ENCODE measurements at regions not wholly inside any gene's neighbourhood (a gene's known extent, or its start where the extent isn't known, plus 50 kb on each side); places are given as distances from the start of the nearest gene placed in this dataset.

DNA sequence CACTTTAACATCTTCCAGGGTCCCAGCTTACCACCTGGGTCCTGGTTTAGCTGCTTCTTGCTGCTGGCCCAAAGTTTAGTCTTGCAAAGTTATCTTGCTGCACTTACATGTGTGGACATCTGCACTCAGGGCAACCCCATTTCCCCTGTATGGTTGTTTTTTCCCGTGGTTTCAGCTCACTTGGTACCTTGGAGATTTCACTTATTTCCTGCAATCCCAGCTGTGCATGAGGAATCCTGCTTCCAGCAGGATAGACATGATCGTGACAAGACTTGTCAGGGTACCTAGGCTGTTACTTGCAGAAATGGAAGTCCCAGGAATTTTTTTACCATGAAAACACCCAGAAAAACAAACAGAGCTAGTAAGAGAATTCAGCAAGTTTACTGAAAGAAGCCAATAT is 95.9 kb upstream of the LEP start:
- H3K4me1 ChIP-seq (ENCODE audit: control insufficient read depth, insufficient read depth, low read length): no peaks in the 10 kb centered on the region
- ATAC-seq: no peak
- H3K4me3 ChIP-seq (ENCODE audit: low read length): no peak overlapping the region
- 51% methylated on average over 2 of the region's 2 CpGs for WGBS
- no peaks in the 10 kb centered on the region for H3K27me3 ChIP-seq (ENCODE audit: control insufficient read depth, insufficient read depth)
- H3K9me3 ChIP-seq (ENCODE audit: control insufficient read depth, low read length): no peaks in the 10 kb centered on the region
- intact Hi-C loops (cut with DNase I): no loop called here
- no peak for DNase-seq
- no peak overlapping the region for H3K27ac ChIP-seq (ENCODE audit: low read length)

DNA sequence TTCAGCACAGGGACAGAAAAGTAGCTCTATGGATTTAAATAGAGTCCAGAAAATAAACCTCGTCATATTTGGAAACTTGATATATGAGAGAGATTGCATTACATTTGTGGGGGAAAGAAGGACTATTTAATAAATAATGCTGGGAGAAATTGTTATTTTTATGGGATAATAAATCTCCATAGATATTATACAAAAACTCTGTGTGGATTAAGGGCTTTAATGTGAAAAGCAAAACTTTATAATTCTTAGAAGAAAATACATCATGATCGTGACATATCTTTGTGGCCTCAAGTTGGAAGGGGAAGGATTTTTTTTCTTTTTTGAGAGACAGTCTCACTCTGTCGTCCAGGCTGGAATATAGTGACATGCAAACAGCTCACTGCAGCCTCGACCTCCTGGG is 95.0 kb upstream of the LEP start:
- DNase-seq (no peak), ATAC-seq (no peak)
- intact Hi-C loops (cut with DNase I): no loop called here
- H3K27ac ChIP-seq (ENCODE audit: low read length): no peak overlapping the region
- H3K4me1 ChIP-seq (ENCODE audit: control insufficient read depth, insufficient read depth, low read length): no peaks in the 10 kb centered on the region
- WGBS: 74% methylated on average over 4 of the region's 4 CpGs
- no peak overlapping the region for H3K4me3 ChIP-seq (ENCODE audit: low read length)
- no peaks in the 10 kb centered on the region for H3K9me3 ChIP-seq (ENCODE audit: control insufficient read depth, low read length)
- no peaks in the 10 kb centered on the region for H3K27me3 ChIP-seq (ENCODE audit: control insufficient read depth, insufficient read depth)

DNA sequence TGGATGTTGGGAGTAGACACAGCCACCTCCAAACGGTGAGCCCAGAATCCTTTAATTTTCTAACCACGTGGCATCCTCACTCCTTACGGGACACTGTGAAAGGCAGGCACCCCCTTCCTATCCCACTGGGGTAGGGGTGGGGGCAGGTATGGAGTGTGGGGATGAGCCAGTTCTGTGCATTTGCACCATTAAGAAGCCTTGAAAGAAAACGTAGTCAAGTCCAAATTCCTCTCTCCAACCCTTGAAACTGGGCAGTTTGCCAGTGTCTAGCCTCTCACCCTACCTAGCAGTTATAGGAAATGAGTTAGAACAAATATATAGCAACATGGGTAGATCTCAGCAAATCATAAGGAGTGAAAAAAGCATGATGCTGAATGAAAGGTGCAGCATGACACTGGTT is 92.4 kb upstream of the LEP start:
- WGBS: 48% methylated on average over 4 of the region's 4 CpGs
- intact Hi-C loops (cut with DNase I): no loop called here
- H3K4me1 ChIP-seq (ENCODE audit: control insufficient read depth, insufficient read depth, low read length): no peaks in the 10 kb centered on the region

DNA sequence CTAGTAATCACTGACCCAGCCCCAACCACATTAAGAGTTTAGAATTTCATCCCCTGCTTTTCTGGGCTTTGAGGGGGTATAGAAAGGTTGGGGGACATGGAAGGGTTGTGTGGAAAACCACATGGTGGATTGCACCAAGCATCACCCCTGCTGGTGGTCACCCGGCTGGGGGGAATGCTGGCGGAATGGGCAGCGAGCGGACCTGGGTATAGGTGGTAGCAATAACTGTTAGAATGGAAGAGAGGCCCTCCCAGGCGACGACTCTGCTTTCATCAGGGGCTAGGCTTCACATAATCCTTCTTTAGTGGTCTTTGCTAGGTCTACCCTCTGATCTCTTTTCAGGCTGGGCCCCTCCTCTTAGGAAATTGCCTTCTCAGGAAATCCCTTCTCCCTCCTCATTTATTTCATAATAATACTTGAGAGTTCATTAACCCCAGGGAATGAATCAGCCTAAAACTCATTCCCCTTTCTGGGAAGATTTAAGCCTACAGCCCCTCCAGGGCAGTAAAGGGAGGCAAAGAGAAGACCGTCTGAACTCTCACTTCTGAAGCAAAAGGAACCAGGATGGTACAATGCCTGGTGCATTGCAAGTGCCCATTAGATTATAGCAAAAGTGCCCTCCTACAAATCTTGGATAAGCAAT is 90.7 kb upstream of the LEP start:
- Histone ChIP-seq H3K9me3 (ENCODE audit: control insufficient read depth, low read length) (no peaks in the 10 kb centered on the region), H3K27me3 (ENCODE audit: control insufficient read depth, insufficient read depth) (no peaks in the 10 kb centered on the region), H3K4me3 (ENCODE audit: low read length) (no peak overlapping the region), H3K27ac (ENCODE audit: low read length) (no peak overlapping the region), H3K4me1 (ENCODE audit: control insufficient read depth, insufficient read depth, low read length) (no peaks in the 10 kb centered on the region)
- ATAC-seq: no peak
- 83% methylated on average over 7 of the region's 7 CpGs for WGBS
- intact Hi-C loops (cut with DNase I): no loop called here
- DNase-seq: no peak

More for the DNA sequence above, 92.4 kb upstream of the LEP start:
- Histone ChIP-seq H3K4me3 (ENCODE audit: low read length) (no peak overlapping the region), H3K27ac (ENCODE audit: low read length) (no peak overlapping the region), H3K9me3 (ENCODE audit: control insufficient read depth, low read length) (no peaks in the 10 kb centered on the region), H3K27me3 (ENCODE audit: control insufficient read depth, insufficient read depth) (no peaks in the 10 kb centered on the region)
- ATAC-seq (no peak), DNase-seq (no peak)

DNA sequence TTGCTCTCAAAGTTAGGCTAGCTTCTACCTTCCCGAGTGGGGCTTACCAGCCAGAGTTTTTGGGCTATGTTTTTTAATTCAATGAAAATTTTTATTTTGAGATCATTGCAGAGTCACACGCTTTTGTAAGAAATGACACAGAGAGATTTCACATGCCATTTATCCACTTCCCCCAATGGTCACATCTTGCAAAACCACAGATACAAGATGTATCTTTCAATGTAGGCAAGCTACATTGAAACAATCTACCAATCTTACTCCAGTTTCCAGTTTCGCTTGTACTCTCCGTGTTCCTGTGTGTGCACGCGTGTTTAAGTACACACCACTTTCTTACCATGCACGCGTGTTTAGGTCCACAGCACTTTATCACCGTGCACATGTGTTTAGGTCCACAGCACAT is 89.4 kb upstream of the LEP start:
- Histone ChIP-seq H3K9me3 (ENCODE audit: control insufficient read depth, low read length) (no peaks in the 10 kb centered on the region), H3K27me3 (ENCODE audit: control insufficient read depth, insufficient read depth) (no peaks in the 10 kb centered on the region), H3K4me3 (ENCODE audit: low read length) (no peak overlapping the region), H3K4me1 (ENCODE audit: control insufficient read depth, insufficient read depth, low read length) (no peaks in the 10 kb centered on the region), H3K27ac (ENCODE audit: low read length) (no peak overlapping the region)
- intact Hi-C loops (cut with DNase I): no loop called here
- ATAC-seq (no peak), DNase-seq (no peak)
- 88% methylated on average over 9 of the region's 9 CpGs for WGBS

DNA sequence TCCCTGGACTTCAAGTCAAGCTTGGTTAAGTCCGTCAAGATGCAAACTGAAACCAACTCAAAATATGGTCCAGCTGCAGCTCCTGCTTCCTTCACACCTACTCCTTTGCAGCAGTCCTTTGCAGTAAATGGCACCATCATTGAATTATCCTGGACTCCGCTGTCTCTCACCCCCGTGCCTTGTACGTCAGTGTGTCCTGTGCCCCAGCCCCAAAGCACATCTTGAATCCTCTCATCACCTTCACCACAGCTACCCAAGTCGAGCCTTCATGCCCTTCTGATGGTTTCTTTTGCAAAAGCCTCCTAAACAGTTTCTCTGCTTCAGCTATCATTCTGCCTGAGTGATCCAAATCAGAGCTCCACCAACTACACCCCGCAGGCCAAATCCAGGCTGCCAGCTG is 88.4 kb upstream of the LEP start:
- Histone ChIP-seq H3K4me1 (ENCODE audit: control insufficient read depth, insufficient read depth, low read length) (no peaks in the 10 kb centered on the region), H3K4me3 (ENCODE audit: low read length) (no peak overlapping the region), H3K27ac (ENCODE audit: low read length) (no peak overlapping the region), H3K9me3 (ENCODE audit: control insufficient read depth, low read length) (no peaks in the 10 kb centered on the region), H3K27me3 (ENCODE audit: control insufficient read depth, insufficient read depth) (no peaks in the 10 kb centered on the region)
- DNase-seq (no peak), ATAC-seq (no peak)
- 79% methylated on average over 6 of the region's 6 CpGs for WGBS
- intact Hi-C loops (cut with DNase I): no loop called here

DNA sequence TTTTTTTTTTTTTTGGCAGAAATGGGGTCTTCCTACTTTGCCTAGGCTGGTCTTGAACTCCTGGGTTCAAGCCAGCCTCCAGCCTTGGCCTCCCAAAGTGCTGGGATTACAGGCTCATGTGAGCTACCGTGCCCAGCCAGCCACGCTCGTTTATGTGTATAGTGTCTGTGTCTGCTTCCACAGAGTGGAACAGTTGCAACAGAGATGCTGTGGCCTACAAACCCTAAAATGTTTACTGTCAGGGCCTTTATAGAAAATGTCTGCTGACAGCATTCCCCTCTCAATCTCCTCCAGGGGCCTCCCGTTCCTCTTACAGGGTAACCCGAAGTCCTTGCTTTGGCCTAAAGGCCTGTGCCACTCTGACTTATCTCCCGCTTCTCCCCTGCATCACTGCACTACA is 87.6 kb upstream of the LEP start:
- intact Hi-C loops (cut with DNase I): no loop called here
- H3K4me1 ChIP-seq (ENCODE audit: control insufficient read depth, insufficient read depth, low read length): no peaks in the 10 kb centered on the region
- no peaks in the 10 kb centered on the region for H3K27me3 ChIP-seq (ENCODE audit: control insufficient read depth, insufficient read depth)
- H3K4me3 ChIP-seq (ENCODE audit: low read length): no peak overlapping the region
- DNase-seq (no peak), ATAC-seq (no peak)
- H3K27ac ChIP-seq (ENCODE audit: low read length): no peak overlapping the region
- no peaks in the 10 kb centered on the region for H3K9me3 ChIP-seq (ENCODE audit: control insufficient read depth, low read length)
- WGBS: 90% methylated on average over 6 of the region's 6 CpGs

DNA sequence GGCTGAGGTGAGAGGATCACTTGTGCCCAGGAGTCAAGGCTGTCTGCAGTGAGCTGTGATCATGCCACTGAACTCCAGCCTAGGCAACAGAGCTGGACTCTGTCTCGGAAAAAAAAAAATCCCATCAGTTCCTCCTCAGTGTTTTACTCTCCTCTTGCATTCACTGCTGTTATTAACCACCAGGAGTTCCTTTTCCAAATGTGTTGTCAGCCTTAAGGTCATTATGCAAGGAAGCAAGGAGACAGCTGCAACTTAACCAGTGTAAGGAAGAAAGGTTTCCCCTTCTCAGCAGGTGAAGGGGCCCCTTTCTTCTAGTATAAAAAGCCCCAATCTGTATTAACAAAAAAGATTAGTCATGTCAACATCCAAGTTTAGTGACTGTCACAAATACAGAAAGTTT is 86.6 kb upstream of the LEP start:
- 64% methylated on average over 1 of the region's 1 CpG for whole genome bisulfite sequencing
- intact Hi-C loops (cut with DNase I): no loop called here
- Histone ChIP-seq H3K27ac (ENCODE audit: low read length) (no peak overlapping the region), H3K4me1 (ENCODE audit: control insufficient read depth, insufficient read depth, low read length) (no peaks in the 10 kb centered on the region), H3K27me3 (ENCODE audit: control insufficient read depth, insufficient read depth) (no peaks in the 10 kb centered on the region), H3K9me3 (ENCODE audit: control insufficient read depth, low read length) (no peaks in the 10 kb centered on the region), H3K4me3 (ENCODE audit: low read length) (no peak overlapping the region)
- DNase-seq: no peak
- no peak for ATAC-seq

DNA sequence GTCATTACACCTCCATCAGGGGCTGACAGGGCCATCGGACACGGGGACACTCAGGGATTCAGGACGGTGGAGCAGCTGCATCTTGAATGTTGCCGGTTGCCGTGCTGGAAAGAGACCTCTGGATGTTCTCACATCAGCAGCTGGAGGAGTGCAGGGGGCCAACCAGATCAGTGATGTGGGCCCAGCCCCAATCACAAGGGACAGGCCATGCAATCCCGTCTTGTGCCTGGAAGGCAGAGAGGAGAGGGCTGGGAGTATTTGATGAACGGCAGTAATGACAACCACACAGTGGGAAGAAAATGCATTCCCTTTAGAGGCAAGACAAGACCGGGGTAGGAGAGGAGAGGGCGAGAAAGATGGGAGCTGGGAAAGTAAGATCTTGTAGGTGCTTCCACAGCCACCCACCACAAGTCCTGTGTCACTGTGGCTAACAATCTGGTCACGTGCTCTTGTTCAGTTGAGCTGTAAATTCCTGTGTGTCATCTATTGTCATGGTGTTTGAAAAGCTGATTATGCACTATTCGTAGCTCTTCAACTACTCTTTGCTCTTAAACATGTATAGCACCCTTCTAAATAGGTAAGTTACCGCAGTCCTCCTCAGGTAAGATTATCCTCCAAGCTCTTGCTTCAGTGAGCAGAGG is 85.9 kb upstream of the LEP start:
- DNase-seq (no peak), ATAC-seq (no peak)
- intact Hi-C loops (cut with DNase I): no loop called here
- WGBS: 48% methylated on average over 12 of the region's 12 CpGs
- Histone ChIP-seq H3K4me3 (ENCODE audit: low read length) (no peak overlapping the region), H3K27ac (ENCODE audit: low read length) (no peak overlapping the region), H3K4me1 (ENCODE audit: control insufficient read depth, insufficient read depth, low read length) (no peaks in the 10 kb centered on the region), H3K27me3 (ENCODE audit: control insufficient read depth, insufficient read depth) (no peaks in the 10 kb centered on the region), H3K9me3 (ENCODE audit: control insufficient read depth, low read length) (no peaks in the 10 kb centered on the region)

DNA sequence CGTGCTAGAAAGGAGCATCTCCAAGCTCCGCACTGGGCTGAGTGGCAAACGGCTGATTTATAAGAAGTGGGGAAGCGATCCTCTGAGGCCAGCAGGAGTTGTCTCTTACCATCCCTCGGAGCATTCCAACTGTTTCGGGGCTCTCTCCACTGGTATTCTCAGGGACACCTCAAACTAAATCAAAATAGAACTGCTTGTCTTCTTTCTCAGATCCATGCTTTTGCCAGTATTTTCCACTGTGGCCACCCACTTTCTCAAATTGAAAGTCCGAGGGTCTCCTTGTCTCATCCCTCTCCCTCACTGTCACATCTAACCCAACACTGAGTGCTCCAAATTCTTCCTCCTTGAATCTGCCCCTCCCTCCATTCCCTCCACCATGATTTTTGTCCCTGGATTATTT is 83.2 kb upstream of the LEP start:
- DNase-seq (no peak), ATAC-seq (no peak)
- Histone ChIP-seq H3K27me3 (ENCODE audit: control insufficient read depth, insufficient read depth) (no peaks in the 10 kb centered on the region), H3K4me3 (ENCODE audit: low read length) (no peak overlapping the region), H3K4me1 (ENCODE audit: control insufficient read depth, insufficient read depth, low read length) (no peaks in the 10 kb centered on the region), H3K9me3 (ENCODE audit: control insufficient read depth, low read length) (no peaks in the 10 kb centered on the region), H3K27ac (ENCODE audit: low read length) (no peak overlapping the region)
- intact Hi-C loops (cut with DNase I): no loop called here
- 68% methylated on average over 7 of the region's 7 CpGs for WGBS

DNA sequence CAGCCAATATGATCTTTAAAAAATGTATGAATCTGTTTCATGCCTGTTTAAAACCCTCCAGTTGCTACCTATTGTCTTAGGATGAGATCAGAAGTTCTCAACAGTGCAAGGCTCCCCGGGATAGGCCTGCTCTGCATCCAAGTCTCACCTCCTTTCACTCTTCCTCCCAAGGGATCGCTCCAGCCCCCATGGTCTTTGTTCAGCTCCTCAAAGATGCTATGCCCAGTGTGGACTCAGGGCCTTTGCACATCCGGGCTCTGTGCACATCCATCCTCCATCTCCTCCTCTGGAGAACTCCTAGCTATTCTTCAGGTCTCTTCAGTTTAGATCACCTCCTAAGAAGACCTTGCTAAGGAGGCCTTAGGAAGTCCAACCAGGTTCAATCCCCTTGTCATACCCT is 82.7 kb upstream of the LEP start:
- no peaks in the 10 kb centered on the region for H3K27me3 ChIP-seq (ENCODE audit: control insufficient read depth, insufficient read depth)
- H3K4me1 ChIP-seq (ENCODE audit: control insufficient read depth, insufficient read depth, low read length): no peaks in the 10 kb centered on the region
- no peaks in the 10 kb centered on the region for H3K9me3 ChIP-seq (ENCODE audit: control insufficient read depth, low read length)
- no peak overlapping the region for H3K27ac ChIP-seq (ENCODE audit: low read length)
- ATAC-seq (no peak), DNase-seq (no peak)
- no peak overlapping the region for H3K4me3 ChIP-seq (ENCODE audit: low read length)
- WGBS: 83% methylated on average over 3 of the region's 3 CpGs
- intact Hi-C loops (cut with DNase I): no loop called here

DNA sequence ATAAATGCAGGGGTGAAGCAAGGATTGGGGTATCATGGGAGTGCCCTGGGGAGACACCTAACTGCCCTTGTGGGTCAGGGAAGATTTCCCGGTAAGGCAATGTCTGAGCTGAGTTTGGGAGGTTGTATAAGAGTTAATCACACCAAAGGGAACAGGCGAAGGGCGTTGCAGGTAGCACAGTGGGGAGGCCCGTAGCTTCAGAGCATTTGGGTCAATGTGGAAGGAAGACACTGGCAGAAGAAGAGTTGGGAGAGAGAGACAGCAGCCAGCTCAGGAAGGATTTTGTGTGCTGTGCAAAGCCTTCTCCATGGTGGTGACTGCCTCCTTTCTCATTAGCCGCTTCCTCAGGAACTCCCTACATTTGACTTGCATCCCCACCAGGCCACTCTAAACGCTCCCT is 80.8 kb upstream of the LEP start:
- Histone ChIP-seq H3K27ac (ENCODE audit: low read length) (no peak overlapping the region), H3K9me3 (ENCODE audit: control insufficient read depth, low read length) (no peaks in the 10 kb centered on the region), H3K27me3 (ENCODE audit: control insufficient read depth, insufficient read depth) (no peaks in the 10 kb centered on the region), H3K4me1 (ENCODE audit: control insufficient read depth, insufficient read depth, low read length) (no peaks in the 10 kb centered on the region), H3K4me3 (ENCODE audit: low read length) (no peak overlapping the region)
- intact Hi-C loops (cut with DNase I): no loop called here
- DNase-seq (no peak), ATAC-seq (no peak)
- WGBS: 68% methylated on average over 6 of the region's 6 CpGs
